Endothelial cell of umbilical vein (primary cell): ENCODE measurements at regions not wholly inside any gene's neighbourhood (a gene's known extent, or its start where the extent isn't known, plus 50 kb on each side); places are given as distances from the start of the nearest gene placed in this dataset.

Source experiments
- BruUV-seq: library from RNA; stranded (reverse); fragments of 400-500 nt; replicated peaks from 2 replicates; lab custom pipeline; 2021; lab: Mats Ljungman, UMichigan
- CTCF ChIA-PET: fragments of 300-600, 350-600 bp; sonication (Branson Sonifier 250); formaldehyde crosslinking; loops from one replicate; lab custom pipeline; 2021; ENCODE audit warnings: antibody characterized with exemption, inconsistent platforms; lab: Charles Lee
- POLR2A ChIA-PET: fragments of 300-600, 350-600 bp; sonication (Branson Sonifier 250); formaldehyde crosslinking; loops from one replicate; lab custom pipeline; 2021; ENCODE audit warnings: antibody characterized with exemption, inconsistent platforms; lab: Charles Lee
- DNase-seq: peaks from one replicate; pipeline ENCODE4 v3.0.0-alpha.2; 2011; ENCODE audit warnings: low read depth, low spot score
- FAIRE-seq: peaks from 2 replicates; lab custom pipeline; 2011; peaks lifted over from hg19 to GRCh38; lab: Jason Lieb, UNC
- H2AFZ ChIP-seq: 2 replicates; pipeline ENCODE4 v1.6.0; 2012; ENCODE audit warnings: low read depth, low read length, control low read depth, inconsistent platforms
- H3K27ac ChIP-seq: 2 replicates; pipeline ENCODE4 v1.5.1; 2011; ENCODE audit warnings: low read depth, mild to moderate bottlenecking, control low read depth, low read length, moderate library complexity; ENCODE audit not compliant: insufficient read depth
- H3K27me3 ChIP-seq, 2 experiments: 2 replicates each; pipeline versions ENCODE4 v1.6.0 to v1.6.1; 2011; ENCODE audit warnings: low read length in 2 of 2, mixed read lengths in 1 of 2; ENCODE audit not compliant: control insufficient read depth in 2 of 2, insufficient read depth in 2 of 2
- H3K36me3 ChIP-seq, 2 experiments: 2 replicates in 1 of 2; 3 replicates in 1 of 2; pipeline ENCODE4 v1.5.1; 2011; ENCODE audit warnings: low read length in 2 of 2, mild to moderate bottlenecking in 1 of 2, moderate library complexity in 1 of 2; ENCODE audit not compliant: control insufficient read depth in 2 of 2, insufficient read depth in 2 of 2; ENCODE audit errors: extremely low read depth in 1 of 2
- H3K4me1 ChIP-seq: 3 replicates; pipeline ENCODE4 v1.5.1; 2011; ENCODE audit warnings: mild to moderate bottlenecking, low read length; ENCODE audit not compliant: control insufficient read depth, insufficient read depth; ENCODE audit errors: extremely low read depth
- H3K4me2 ChIP-seq: 2 replicates; pipeline ENCODE4 v1.6.1; 2011; ENCODE audit warnings: low read length, control low read depth, mixed read lengths; ENCODE audit not compliant: insufficient read depth
- H3K4me3 ChIP-seq, 3 experiments: fragments of 200-600 bp in 1 of 3; sonication (generic), shearing (Covaris generic) in 1 of 3; replicated peaks in 1 of 3; 2 replicates each; pipeline ENCODE4 v1.5.1; 2011 to 2016; ENCODE audit warnings: control low read depth in 3 of 3, low read length in 3 of 3, mild to moderate bottlenecking in 2 of 3, inconsistent platforms in 1 of 3, low read depth in 1 of 3, moderate library complexity in 1 of 3; ENCODE audit not compliant: insufficient read depth in 1 of 3
- H3K79me2 ChIP-seq: 2 replicates; pipeline ENCODE4 v1.6.0; 2012; ENCODE audit warnings: low read length, inconsistent platforms; ENCODE audit not compliant: control insufficient read depth, insufficient read depth
- H3K9ac ChIP-seq: replicated peaks from 2 replicates; pipeline ENCODE3; 2011; ENCODE audit warnings: low read length, control low read depth; ENCODE audit not compliant: insufficient read depth; ENCODE audit errors: extremely low read depth
- H3K9me1 ChIP-seq: replicated peaks from 3 replicates; pipeline ENCODE4 v1.6.0; 2011; ENCODE audit warnings: mild to moderate bottlenecking, low read length; ENCODE audit not compliant: control insufficient read depth, insufficient read depth; ENCODE audit errors: extremely low read depth
- H3K9me3 ChIP-seq: replicated peaks from 2 replicates; pipeline ENCODE4 v1.5.1; 2012; ENCODE audit warnings: low read length, inconsistent platforms; ENCODE audit not compliant: control insufficient read depth, insufficient read depth
- H4K20me1 ChIP-seq: replicated peaks from 2 replicates; pipeline ENCODE3; 2011; ENCODE audit warnings: mild to moderate bottlenecking, low read length; ENCODE audit not compliant: control insufficient read depth, insufficient read depth; ENCODE audit errors: extremely low read depth
- EZH2 ChIP-seq: IDR thresholded peaks from 2 replicates; pipeline ENCODE4 v1.6.1; 2012; ENCODE audit warnings: borderline replicate concordance, low read depth, mild to moderate bottlenecking, moderate library complexity, low read length, inconsistent platforms; ENCODE audit not compliant: severe bottlenecking
- FOS ChIP-seq: IDR thresholded peaks from 2 replicates; pipeline ENCODE4 v1.6.1; 2011; ENCODE audit warnings: mild to moderate bottlenecking, low read length, moderate library complexity, borderline replicate concordance; ENCODE audit not compliant: insufficient read depth
- GATA2 ChIP-seq: IDR thresholded peaks from 2 replicates; pipeline ENCODE4 v1.7.0; 2011; ENCODE audit warnings: low read depth, mild to moderate bottlenecking, moderate library complexity, mixed read lengths, low read length; ENCODE audit not compliant: insufficient read length, insufficient read depth
- JUN ChIP-seq: IDR thresholded peaks from 2 replicates; pipeline ENCODE4 v1.6.1; 2011; ENCODE audit warnings: borderline replicate concordance, low read depth; ENCODE audit not compliant: insufficient read length, insufficient read depth
- MAX ChIP-seq: IDR thresholded peaks from 2 replicates; pipeline ENCODE4 v1.6.1; 2011; ENCODE audit not compliant: insufficient read depth, insufficient read length
- MYC ChIP-seq: IDR thresholded peaks from one replicate; pipeline ENCODE4 v1.6.1; 2011; ENCODE audit warnings: mild to moderate bottlenecking, low read depth, low read length
- POLR2A ChIP-seq: IDR thresholded peaks from 2 replicates; pipeline ENCODE4 v1.6.1; 2012; ENCODE audit warnings: low read depth, mild to moderate bottlenecking, control low read depth, low read length
- POLR2AphosphoS5 ChIP-seq: IDR thresholded peaks from 2 replicates; pipeline ENCODE4 v1.6.1; 2012; ENCODE audit warnings: low read depth, mild to moderate bottlenecking, control low read depth, low read length, moderate library complexity; ENCODE audit not compliant: insufficient read depth
- dilution Hi-C: fragments of 300-500 bp; cut with MboI; formaldehyde crosslinking; loops from one replicate; pipeline ENCODE4 v1.15.0; 2019; ENCODE audit warnings: low sequenced_read_pairs; ENCODE audit not compliant: extremely low pct_ligation_motif_present
- intact Hi-C: fragments of 100-400 bp; cut with micrococcal nuclease; formaldehyde crosslinking; loops from one replicate; pipeline ENCODE4 v1.10.0; 2022
- TF ChIP-seq, protein P1 (sequence below), 2 donors: IDR thresholded peaks; 1 replicate in 1 of 2; 2 replicates in 1 of 2; pipeline ENCODE4 v1.5.1; 2011; ENCODE audit warnings: low read length in 2 of 2, mild to moderate bottlenecking in 2 of 2, moderate library complexity in 2 of 2, control low read depth in 1 of 2, inconsistent platforms in 1 of 2, low read depth in 1 of 2; ENCODE audit not compliant: insufficient read depth in 1 of 2; ENCODE audit errors: extremely low read depth in 1 of 2

DNA sequence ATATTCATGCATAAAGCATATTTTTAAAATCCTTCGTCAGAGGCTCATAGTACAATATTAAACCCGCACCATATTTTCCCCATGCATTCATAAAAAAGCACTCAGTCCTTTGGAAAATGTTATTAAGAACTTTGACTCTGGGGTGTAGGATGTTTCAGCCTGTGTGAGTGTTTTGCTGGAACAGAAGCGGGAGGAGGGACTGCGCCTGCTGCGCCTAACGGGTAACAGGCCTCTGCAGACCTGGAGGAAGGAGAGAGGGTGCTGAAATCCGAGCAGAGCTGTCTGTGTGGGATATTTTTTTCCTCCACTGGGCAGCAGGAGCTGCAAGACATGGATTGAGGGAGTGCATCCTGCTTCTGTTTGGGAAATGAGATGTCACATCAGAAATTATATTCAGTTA, 483.0 kb downstream of the BRD1 start:
- no peak for DNase-seq
- intact Hi-C loops (no loop called here), dilution Hi-C loops (no loop called here)
- FAIRE-seq, result no peak
- BruUV-seq, result no TSS peak
- Histone ChIP-seq H4K20me1 (no peaks in the 10 kb centered on the region), H3K9me1 (no peaks in the 10 kb centered on the region), H3K27ac (no peak overlapping the region), H3K4me3 (no peak overlapping the region), H3K9me3 (peaks cover 6% of the 10 kb centered on the region), H3K4me2 (no peak overlapping the region), H3K79me2 (no peaks in the 10 kb centered on the region), H3K4me1 (no peaks in the 10 kb centered on the region), H3K36me3 (no peaks in the 10 kb centered on the region), H3K27me3 (no peaks in the 10 kb centered on the region), H3K9ac (no peak overlapping the region), H2AFZ (no peak overlapping the region)
- CTCF ChIA-PET, result no interaction called here
- POLR2A ChIA-PET, result no interaction called here
- TF ChIP-seq, protein P1, sequence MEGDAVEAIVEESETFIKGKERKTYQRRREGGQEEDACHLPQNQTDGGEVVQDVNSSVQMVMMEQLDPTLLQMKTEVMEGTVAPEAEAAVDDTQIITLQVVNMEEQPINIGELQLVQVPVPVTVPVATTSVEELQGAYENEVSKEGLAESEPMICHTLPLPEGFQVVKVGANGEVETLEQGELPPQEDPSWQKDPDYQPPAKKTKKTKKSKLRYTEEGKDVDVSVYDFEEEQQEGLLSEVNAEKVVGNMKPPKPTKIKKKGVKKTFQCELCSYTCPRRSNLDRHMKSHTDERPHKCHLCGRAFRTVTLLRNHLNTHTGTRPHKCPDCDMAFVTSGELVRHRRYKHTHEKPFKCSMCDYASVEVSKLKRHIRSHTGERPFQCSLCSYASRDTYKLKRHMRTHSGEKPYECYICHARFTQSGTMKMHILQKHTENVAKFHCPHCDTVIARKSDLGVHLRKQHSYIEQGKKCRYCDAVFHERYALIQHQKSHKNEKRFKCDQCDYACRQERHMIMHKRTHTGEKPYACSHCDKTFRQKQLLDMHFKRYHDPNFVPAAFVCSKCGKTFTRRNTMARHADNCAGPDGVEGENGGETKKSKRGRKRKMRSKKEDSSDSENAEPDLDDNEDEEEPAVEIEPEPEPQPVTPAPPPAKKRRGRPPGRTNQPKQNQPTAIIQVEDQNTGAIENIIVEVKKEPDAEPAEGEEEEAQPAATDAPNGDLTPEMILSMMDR (IDR thresholded peaks at IDR 0.05; ENCODE audit: extremely low read depth in 1 of 2, insufficient read depth in 1 of 2, low read depth in 1 of 2, low read length in 2 of 2), result no peak
- no peak for TF ChIP-seq JUN

DNA sequence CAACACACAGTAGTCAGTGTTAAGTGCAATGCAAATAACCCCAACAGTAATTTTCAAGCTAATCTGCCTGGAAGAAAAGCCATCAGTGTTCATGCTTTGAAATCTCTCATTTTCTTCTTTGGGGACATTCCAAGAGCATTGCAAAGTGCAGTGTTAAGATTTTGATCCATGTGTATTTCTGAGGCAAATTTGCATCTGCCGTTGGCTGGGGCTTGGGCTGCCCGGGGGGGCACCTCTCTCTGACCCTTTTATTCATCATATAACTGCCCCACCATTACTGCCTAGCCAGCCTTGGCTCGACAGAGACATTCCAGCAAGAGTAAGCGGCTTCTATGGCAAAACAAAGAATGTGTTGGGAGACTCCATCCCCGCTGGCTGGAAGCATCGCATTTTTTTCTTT, 483.5 kb downstream of the BRD1 start:
- no peak for FAIRE-seq
- no peak overlapping the region for H3K4me2 ChIP-seq
- no peaks in the 10 kb centered on the region for H3K4me1 ChIP-seq

More for the DNA sequence above, 483.5 kb downstream of the BRD1 start:
- ChIA-PET POLR2A (no interaction called here), CTCF (no interaction called here)
- H3K4me3 ChIP-seq, result no peak overlapping the region
- TF ChIP-seq JUN (no peak), EZH2 (no peak), GATA2 (no peak), MYC (no peak), MAX (no peak), POLR2AphosphoS5 (no peak), FOS (no peak), POLR2A (no peak)
- TF ChIP-seq, protein P1 (IDR thresholded peaks at IDR 0.05; ENCODE audit: extremely low read depth in 1 of 2, insufficient read depth in 1 of 2, low read depth in 1 of 2, low read length in 2 of 2), result no peak
- dilution Hi-C loops, result no loop called here
- intact Hi-C loops, result no loop called here
- DNase-seq, result no peak
- H3K27me3 ChIP-seq, result no peaks in the 10 kb centered on the region
- no peak overlapping the region for H3K27ac ChIP-seq
- no peaks in the 10 kb centered on the region for H3K36me3 ChIP-seq
- H3K9ac ChIP-seq, result no peak overlapping the region
- H4K20me1 ChIP-seq, result no peaks in the 10 kb centered on the region
- no TSS peak for BruUV-seq
- H3K79me2 ChIP-seq, result no peaks in the 10 kb centered on the region
- H3K9me3 ChIP-seq, result peaks cover 6% of the 10 kb centered on the region
- H2AFZ ChIP-seq, result no peak overlapping the region
- H3K9me1 ChIP-seq, result no peaks in the 10 kb centered on the region
